T-helper 2 cell treated with Interferon-gamma antibody and Interleukin-4, amounts not matched to agents 5 μg/mL and 100 μg/mL, for 36 hours (primary cell): ENCODE measurements at regions not wholly inside any gene's neighbourhood (a gene's known extent, or its start where the extent isn't known, plus 50 kb on each side); places are given as distances from the start of the nearest gene placed in this dataset.
"Not testable (repeated sequence)": the region's sequence is repeated elsewhere in the genome, so short reads cannot be mapped to it uniquely, and the experiment has no call there.

Source experiments
- DNase-seq: peaks from one replicate; pipeline ENCODE4 v3.0.0; 2021; ENCODE audit warnings: low spot score
- H3K27ac Mint-ChIP-seq: one replicate; pipeline ENCODE4 v1.8.0; 2021; ENCODE audit warnings: mild to moderate bottlenecking, mixed read lengths
- H3K27me3 Mint-ChIP-seq: one replicate; pipeline ENCODE4 v1.8.0; 2021; ENCODE audit warnings: low read depth, mixed read lengths
- H3K36me3 Mint-ChIP-seq: one replicate; pipeline ENCODE4 v1.8.0; 2021; ENCODE audit warnings: low read depth, mixed read lengths
- H3K4me1 Mint-ChIP-seq: one replicate; pipeline ENCODE4 v1.8.0; 2021; ENCODE audit warnings: low read depth, mixed read lengths
- H3K4me3 Mint-ChIP-seq: one replicate; pipeline ENCODE4 v1.8.0; 2022; ENCODE audit warnings: mild to moderate bottlenecking, moderate library complexity, mixed read lengths
- H3K9me3 Mint-ChIP-seq: one replicate; pipeline ENCODE4 v1.8.0; 2021; ENCODE audit warnings: mixed read lengths

GRCh38 chr16:85238233-85238647 is 126.0 kb upstream of the CIBAR2 start:
- Mint-ChIP-seq H3K4me3 (no peak overlapping the region), H3K4me1 (no peaks in the 10 kb centered on the region), H3K27ac (no peak overlapping the region), H3K27me3 (peaks cover 16% of the 10 kb centered on the region), H3K9me3 (no peaks in the 10 kb centered on the region), H3K36me3 (no peaks in the 10 kb centered on the region)
- DNase-seq: no peak

- DNase-seq: no peak
- no peaks in the 10 kb centered on the region for H3K4me1 Mint-ChIP-seq
- no peaks in the 10 kb centered on the region for H3K9me3 Mint-ChIP-seq
- H3K4me3 Mint-ChIP-seq: no peak overlapping the region
- no peaks in the 10 kb centered on the region for H3K36me3 Mint-ChIP-seq
- peaks cover 10% of the 10 kb centered on the region for H3K27me3 Mint-ChIP-seq
- H3K27ac Mint-ChIP-seq: no peak overlapping the region
These were observed 127.0 kb upstream of the CIBAR2 start for GRCh38 chr16:85239239-85239638.

GRCh38 chr16:85239871-85240270 is 127.6 kb upstream of the CIBAR2 start:
- Mint-ChIP-seq H3K4me1 (no peaks in the 10 kb centered on the region), H3K36me3 (no peaks in the 10 kb centered on the region), H3K9me3 (no peaks in the 10 kb centered on the region), H3K27ac (no peak overlapping the region), H3K4me3 (no peak overlapping the region), H3K27me3 (peaks cover 7% of the 10 kb centered on the region)
- DNase-seq: no peak

- no peak overlapping the region for H3K27ac Mint-ChIP-seq
- H3K36me3 Mint-ChIP-seq: no peaks in the 10 kb centered on the region
- H3K4me1 Mint-ChIP-seq: peaks cover 3% of the 10 kb centered on the region
- no peak for DNase-seq
- H3K27me3 Mint-ChIP-seq: peaks cover 6% of the 10 kb centered on the region
- H3K4me3 Mint-ChIP-seq: no peak overlapping the region
- no peaks in the 10 kb centered on the region for H3K9me3 Mint-ChIP-seq
These were observed 129.0 kb upstream of the CIBAR2 start for GRCh38 chr16:85240982-85241924.

- no peak overlapping the region for H3K4me3 Mint-ChIP-seq
- no peak for DNase-seq
- no peaks in the 10 kb centered on the region for H3K27me3 Mint-ChIP-seq
These were observed 129.9 kb upstream of the CIBAR2 start for GRCh38 chr16:85242140-85242539.

GRCh38 chr16:85243308-85243707 is 131.0 kb upstream of the CIBAR2 start:
- DNase-seq: no peak
- Mint-ChIP-seq H3K4me1 (peaks cover 3% of the 10 kb centered on the region), H3K36me3 (no peaks in the 10 kb centered on the region), H3K27ac (no peak overlapping the region), H3K9me3 (no peaks in the 10 kb centered on the region), H3K4me3 (no peak overlapping the region), H3K27me3 (no peaks in the 10 kb centered on the region)

More at GRCh38 chr16:85242140-85242539, 129.9 kb upstream of the CIBAR2 start:
- no peaks in the 10 kb centered on the region for H3K9me3 Mint-ChIP-seq
- H3K36me3 Mint-ChIP-seq: no peaks in the 10 kb centered on the region
- peaks cover 3% of the 10 kb centered on the region for H3K4me1 Mint-ChIP-seq
- no peak overlapping the region for H3K27ac Mint-ChIP-seq

GRCh38 chr16:85244452-85244851 is 132.2 kb upstream of the CIBAR2 start:
- not testable (repeated sequence) for H3K27ac Mint-ChIP-seq, DNase-seq, H3K4me1 Mint-ChIP-seq, H3K9me3 Mint-ChIP-seq, H3K4me3 Mint-ChIP-seq, H3K36me3 Mint-ChIP-seq, H3K27me3 Mint-ChIP-seq

GRCh38 chr16:85245307-85246172 is 133.3 kb upstream of the CIBAR2 start:
- no peak overlapping the region for H3K4me3 Mint-ChIP-seq
- H3K27ac Mint-ChIP-seq: no peak overlapping the region
- peak; percentile 8 for DNase-seq
- peaks cover 3% of the 10 kb centered on the region for H3K4me1 Mint-ChIP-seq
- no peaks in the 10 kb centered on the region for H3K36me3 Mint-ChIP-seq
- no peaks in the 10 kb centered on the region for H3K27me3 Mint-ChIP-seq
- no peaks in the 10 kb centered on the region for H3K9me3 Mint-ChIP-seq

GRCh38 chr16:85246473-85246872 is 134.2 kb upstream of the CIBAR2 start:
- no peak overlapping the region for H3K4me3 Mint-ChIP-seq
- peaks cover 3% of the 10 kb centered on the region for H3K4me1 Mint-ChIP-seq
- H3K36me3 Mint-ChIP-seq: no peaks in the 10 kb centered on the region
- H3K9me3 Mint-ChIP-seq: no peaks in the 10 kb centered on the region
- H3K27me3 Mint-ChIP-seq: no peaks in the 10 kb centered on the region
- H3K27ac Mint-ChIP-seq: no peak overlapping the region
- DNase-seq: no peak

- no peaks in the 10 kb centered on the region for H3K9me3 Mint-ChIP-seq
These were observed 134.7 kb upstream of the CIBAR2 start for GRCh38 chr16:85246973-85247372.

GRCh38 chr16:85248342-85248741 is 136.1 kb upstream of the CIBAR2 start:
- H3K4me3 Mint-ChIP-seq: no peak overlapping the region

More at GRCh38 chr16:85246973-85247372, 134.7 kb upstream of the CIBAR2 start:
- no peak for DNase-seq
- Mint-ChIP-seq H3K27me3 (no peaks in the 10 kb centered on the region), H3K4me3 (no peak overlapping the region), H3K27ac (no peak overlapping the region), H3K36me3 (no peaks in the 10 kb centered on the region), H3K4me1 (peaks cover 3% of the 10 kb centered on the region)

GRCh38 chr16:85248857-85249256 is 136.6 kb upstream of the CIBAR2 start:
- peaks cover 3% of the 10 kb centered on the region for H3K4me1 Mint-ChIP-seq
- H3K27me3 Mint-ChIP-seq: no peaks in the 10 kb centered on the region
- no peak overlapping the region for H3K4me3 Mint-ChIP-seq
- no peak overlapping the region for H3K27ac Mint-ChIP-seq
- H3K9me3 Mint-ChIP-seq: no peaks in the 10 kb centered on the region
- no peak for DNase-seq
- H3K36me3 Mint-ChIP-seq: no peaks in the 10 kb centered on the region

More at GRCh38 chr16:85248342-85248741, 136.1 kb upstream of the CIBAR2 start:
- no peak overlapping the region for H3K27ac Mint-ChIP-seq
- no peak for DNase-seq
- H3K9me3 Mint-ChIP-seq: no peaks in the 10 kb centered on the region
- no peaks in the 10 kb centered on the region for H3K36me3 Mint-ChIP-seq
- no peaks in the 10 kb centered on the region for H3K27me3 Mint-ChIP-seq
- peaks cover 3% of the 10 kb centered on the region for H3K4me1 Mint-ChIP-seq

- Mint-ChIP-seq H3K36me3 (no peaks in the 10 kb centered on the region), H3K9me3 (no peaks in the 10 kb centered on the region), H3K27me3 (no peaks in the 10 kb centered on the region), H3K4me1 (peaks cover 3% of the 10 kb centered on the region), H3K27ac (no peak overlapping the region), H3K4me3 (no peak overlapping the region)
- DNase-seq: no peak
These were observed 137.3 kb upstream of the CIBAR2 start for GRCh38 chr16:85249418-85250146.
